Panc1 (cell line): ENCODE measurements at regions not wholly inside any gene's neighbourhood (a gene's known extent, or its start where the extent isn't known, plus 50 kb on each side); places are given as distances from the start of the nearest gene placed in this dataset.

Experiments
- ATAC-seq: fragments of 200-7000 bp; cut with Tn5 transposase; 2 replicates; pipeline ENCODE4 v1.9.1; 2020; ENCODE audit warnings: mild to moderate bottlenecking, moderate library complexity
- BruUV-seq: library from RNA; stranded (reverse); fragments of 400-500 nt; replicated peaks from 2 replicates; lab custom pipeline; 2021; lab: Mats Ljungman, UMichigan
- CTCF ChIA-PET: fragments of 300-600 bp; sonication (Branson Sonifier 250); formaldehyde crosslinking; loops from one replicate; lab custom pipeline; 2022; ENCODE audit warnings: antibody characterized with exemption; lab: Charles Lee
- POLR2A ChIA-PET: fragments of 300-600 bp; sonication (Branson Sonifier 250); formaldehyde crosslinking; loops from one replicate; lab custom pipeline; 2022; ENCODE audit warnings: antibody characterized with exemption; lab: Charles Lee
- DNase-seq: peaks from one replicate; pipeline ENCODE4 v3.0.0-alpha.2; 2010; ENCODE audit warnings: low read depth, low spot score
- H3K27ac ChIP-seq: 2 replicates; pipeline ENCODE4 v1.5.1; 2011; ENCODE audit warnings: mild to moderate bottlenecking, low read length, inconsistent platforms
- H3K27me3 ChIP-seq: fragments of 200-500 bp; sonication (Bioruptor generic); 2 replicates; pipeline ENCODE4 v1.6.0; 2014; ENCODE audit warnings: low read length, inconsistent platforms; ENCODE audit not compliant: control insufficient read depth, insufficient read depth
- H3K36me3 ChIP-seq: fragments of 200-500 bp; sonication (Bioruptor generic); 2 replicates; pipeline ENCODE4 v1.5.1; 2014; ENCODE audit warnings: inconsistent platforms, mild to moderate bottlenecking, low read length, moderate library complexity; ENCODE audit not compliant: control insufficient read depth, insufficient read depth
- H3K4me1 ChIP-seq: 2 replicates; pipeline ENCODE4 v1.5.1; 2011; ENCODE audit warnings: inconsistent platforms, mild to moderate bottlenecking, low read length, moderate library complexity; ENCODE audit not compliant: control insufficient read depth, insufficient read depth
- H3K4me3 ChIP-seq, 2 experiments: 2 replicates each; pipeline ENCODE4 v1.5.1; 2011 to 2012; ENCODE audit warnings: low read depth in 2 of 2, low read length in 2 of 2, mild to moderate bottlenecking in 2 of 2, inconsistent platforms in 1 of 2, moderate library complexity in 1 of 2
- H3K9me3 ChIP-seq: fragments of 200-500 bp; sonication (Bioruptor generic); 2 replicates; pipeline ENCODE4 v1.5.1; 2014; ENCODE audit warnings: low read depth, mild to moderate bottlenecking, inconsistent platforms, low read length, moderate library complexity; ENCODE audit not compliant: control insufficient read depth, insufficient read depth
- CTCF ChIP-seq: fragments of 450-650 bp; IDR thresholded peaks from 2 replicates; pipeline ENCODE4 v1.5.1; 2017; ENCODE audit warnings: mild to moderate bottlenecking
- POLR2AphosphoS5 ChIP-seq: IDR thresholded peaks from 2 replicates; pipeline ENCODE4 v1.6.1; 2012; ENCODE audit warnings: mild to moderate bottlenecking, low read depth, low read length, moderate library complexity
- REST ChIP-seq, 2 experiments: IDR thresholded peaks; 2 replicates each; pipeline ENCODE4 v1.6.1; 2011 to 2012; ENCODE audit warnings: low read depth in 2 of 2, control low read depth in 1 of 2, low read length in 1 of 2, mild to moderate bottlenecking in 1 of 2, moderate library complexity in 1 of 2; ENCODE audit not compliant: insufficient read depth in 1 of 2
- SIN3A ChIP-seq: IDR thresholded peaks from 2 replicates; pipeline ENCODE4 v1.6.1; 2012; ENCODE audit warnings: low read depth, mild to moderate bottlenecking, low read length, moderate library complexity, borderline replicate concordance; ENCODE audit not compliant: insufficient read depth
- TCF7L2 ChIP-seq: IDR thresholded peaks from 2 replicates; pipeline ENCODE4 v1.6.1; 2011; ENCODE audit warnings: mild to moderate bottlenecking, low read depth, low read length, inconsistent platforms
- in situ Hi-C: cut with HindIII; loops from 2 replicates; pipeline ENCODE4 v1.10.0; 2016; ENCODE audit warnings: low sequenced_read_pairs, low pct_unique_long_range_greater_than_20kb
- intact Hi-C: fragments of 100-400 bp; cut with micrococcal nuclease; formaldehyde crosslinking; loops from one replicate; pipeline ENCODE4 v1.10.0; 2022; ENCODE audit not compliant: unreplicated experiment

- ChIA-PET CTCF (no interaction called here), POLR2A (no interaction called here)
- TF ChIP-seq CTCF, result no peak
- no peak for TF ChIP-seq REST (IDR thresholded peaks at IDR 0.05; ENCODE audit: insufficient read depth in 1 of 2, low read depth in 2 of 2, low read length in 1 of 2)
- no peak for TF ChIP-seq SIN3A
- no peak for TF ChIP-seq POLR2AphosphoS5
Measured at GRCh38 chr12:127435439-127435838, 831.5 kb upstream of the TMEM132C start.

GRCh38 chr12:127438512-127439244, 828.3 kb upstream of the TMEM132C start:
- DNase-seq (no peak), ATAC-seq (no peak)
- Histone ChIP-seq H3K9me3 (no peaks in the 10 kb centered on the region; the same call in 1 of the 2 replicates), H3K36me3 (no peaks in the 10 kb centered on the region), H3K27me3 (no peaks in the 10 kb centered on the region), H3K27ac (no peak overlapping the region), H3K4me3 (no peak overlapping the region), H3K4me1 (no peaks in the 10 kb centered on the region)
- ChIA-PET CTCF (no interaction called here), POLR2A (no interaction called here)
- BruUV-seq, result no TSS peak
- no peak for TF ChIP-seq TCF7L2
- no peak for TF ChIP-seq POLR2AphosphoS5
- no peak for TF ChIP-seq REST (IDR thresholded peaks at IDR 0.05; ENCODE audit: insufficient read depth in 1 of 2, low read depth in 2 of 2, low read length in 1 of 2)
- no peak for TF ChIP-seq SIN3A
- no peak for TF ChIP-seq CTCF
- in situ Hi-C loops (no loop called here), intact Hi-C loops (no loop called here)

More at GRCh38 chr12:127435439-127435838, 831.5 kb upstream of the TMEM132C start:
- H3K4me1 ChIP-seq, result no peaks in the 10 kb centered on the region
- H3K9me3 ChIP-seq, result no peaks in the 10 kb centered on the region; the same call in 1 of the 2 replicates
- ATAC-seq (no peak), DNase-seq (no peak)
- H3K27ac ChIP-seq, result no peak overlapping the region
- in situ Hi-C loops (no loop called here), intact Hi-C loops (no loop called here)
- H3K27me3 ChIP-seq, result no peaks in the 10 kb centered on the region
- no TSS peak for BruUV-seq
- no peaks in the 10 kb centered on the region for H3K36me3 ChIP-seq
- H3K4me3 ChIP-seq, result no peak overlapping the region
